GM23248 (cell line): ENCODE measurements at regions not wholly inside any gene's neighbourhood (a gene's known extent, or its start where the extent isn't known, plus 50 kb on each side); places are given as distances from the start of the nearest gene placed in this dataset.

Source experiments
- DNase-seq: peaks from one replicate; pipeline ENCODE4 v3.0.0-alpha.2; 2015
- H2AFZ ChIP-seq: fragments of 200-600 bp; sonication (generic); 2 replicates; pipeline ENCODE4 v1.6.1; 2016; ENCODE audit warnings: antibody characterized with exemption
- H3F3A ChIP-seq: fragments of 200-600 bp; sonication (generic); 2 replicates; pipeline ENCODE4 v1.6.1; 2016; ENCODE audit warnings: mild to moderate bottlenecking, antibody characterized with exemption, mixed run types; ENCODE audit not compliant: insufficient read depth
- H3K27ac ChIP-seq: fragments of 200-600 bp; sonication (generic); 2 replicates; pipeline ENCODE4 v1.5.1; 2016; ENCODE audit warnings: mild to moderate bottlenecking
- H3K27me3 ChIP-seq: fragments of 200-600 bp; sonication (generic); replicated peaks from 2 replicates; pipeline ENCODE4 v1.6.1; 2016; ENCODE audit warnings: mild to moderate bottlenecking; ENCODE audit not compliant: insufficient read depth
- H3K36me3 ChIP-seq: fragments of 200-600 bp; sonication (generic); 2 replicates; pipeline ENCODE4 v1.6.1; 2016; ENCODE audit warnings: low read depth, mild to moderate bottlenecking
- H3K4me1 ChIP-seq: fragments of 200-600 bp; sonication (generic); 2 replicates; pipeline ENCODE4 v1.6.1; 2016; ENCODE audit warnings: mild to moderate bottlenecking; ENCODE audit not compliant: insufficient read depth
- H3K4me2 ChIP-seq: fragments of 200-600 bp; sonication (generic); one replicate; pipeline ENCODE4 v1.6.1; 2016; ENCODE audit warnings: mild to moderate bottlenecking; ENCODE audit not compliant: unreplicated experiment
- H3K4me3 ChIP-seq: fragments of 200-600 bp; sonication (generic); 2 replicates; pipeline ENCODE4 v1.5.1; 2016; ENCODE audit warnings: mild to moderate bottlenecking
- H3K79me2 ChIP-seq: fragments of 200-600 bp; sonication (generic); 2 replicates; pipeline ENCODE4 v1.6.1; 2016; ENCODE audit warnings: mild to moderate bottlenecking; ENCODE audit not compliant: insufficient read depth
- H3K9ac ChIP-seq: fragments of 200-600 bp; sonication (generic); 2 replicates; pipeline ENCODE4 v1.6.1; 2016; ENCODE audit warnings: mild to moderate bottlenecking
- H3K9me2 ChIP-seq: fragments of 200-600 bp; sonication (generic); 2 replicates; pipeline ENCODE4 v1.6.1; 2016; ENCODE audit warnings: mixed run types, mild to moderate bottlenecking, moderate library complexity; ENCODE audit not compliant: insufficient read depth
- H3K9me3 ChIP-seq: fragments of 200-600 bp; sonication (generic); one replicate; pipeline ENCODE4 v1.6.1; 2017; ENCODE audit warnings: low read depth
- H4K20me1 ChIP-seq: fragments of 200-600 bp; sonication (generic); 2 replicates; pipeline ENCODE4 v1.6.0; 2016; ENCODE audit not compliant: insufficient read depth
- EZH2 ChIP-seq: fragments of 200-600 bp; sonication (generic); IDR thresholded peaks from 2 replicates; pipeline ENCODE4 v1.6.1; 2018; ENCODE audit warnings: antibody characterized with exemption, mild to moderate bottlenecking; ENCODE audit not compliant: insufficient read depth, poor library complexity, severe bottlenecking
- EZH2phosphoT487 ChIP-seq: fragments of 200-600 bp; sonication (generic); IDR thresholded peaks from 2 replicates; pipeline ENCODE4 v1.6.1; 2018; ENCODE audit warnings: antibody characterized with exemption, moderate library complexity, mild to moderate bottlenecking, low read depth; ENCODE audit not compliant: insufficient read depth
- WGBS, 2 experiments: methylation state at CpG; one replicate each; pipeline ENCODE4 v1.1.6; 2015 to 2017; ENCODE audit warnings: low lambda C conversion rate in 2 of 2, low coverage in 1 of 2; ENCODE audit errors: missing lambda C conversion rate in 2 of 2; 5-methylcytosine and 5-hydroxymethylcytosine counted together
- in situ Hi-C: fragments of 300-500 bp; cut with MboI; formaldehyde crosslinking; loops from 2 replicates; pipeline ENCODE4 v1.15.0; 2020

DNA sequence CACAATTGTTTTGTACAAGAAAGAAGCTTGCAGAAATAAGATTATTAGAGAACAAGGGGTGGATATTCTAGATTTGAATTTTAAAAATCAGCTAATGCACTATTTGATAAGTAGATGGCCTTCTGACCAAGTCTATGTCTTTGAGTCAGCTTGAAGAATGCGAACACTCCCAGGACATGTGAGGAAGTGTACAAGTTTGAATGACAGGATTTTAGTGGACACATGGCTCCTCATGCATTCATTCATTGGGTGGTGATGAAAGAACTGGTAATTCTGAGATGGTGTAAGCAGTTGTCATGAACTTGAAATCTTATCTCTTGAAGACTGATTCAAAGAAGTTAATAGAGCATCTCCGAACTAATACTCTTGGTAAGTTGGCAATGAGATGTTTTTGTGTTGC lies 548.2 kb upstream of the CNKSR2 start:
- 83 to 86% methylated on average over 2 of the region's 2 CpGs for WGBS, 2 experiments
- in situ Hi-C loops: no loop called here
- Histone ChIP-seq H3F3A (peaks cover 6% of the 10 kb centered on the region; the same call in 1 of the 2 replicates), H3K4me3 (no peak overlapping the region), H3K4me2 (no peak overlapping the region), H3K4me1 (peaks cover 3% of the 10 kb centered on the region; the same call in 1 of the 2 replicates), H3K27me3 (no peaks in the 10 kb centered on the region), H3K9me2 (no peaks in the 10 kb centered on the region), H2AFZ (no peak overlapping the region), H3K9me3 (no peaks in the 10 kb centered on the region), H4K20me1 (no peaks in the 10 kb centered on the region), H3K9ac (no peak overlapping the region), H3K79me2 (no peaks in the 10 kb centered on the region), H3K36me3 (no peaks in the 10 kb centered on the region), H3K27ac (no peak overlapping the region)
- TF ChIP-seq EZH2 (no peak), EZH2phosphoT487 (no peak)
- DNase-seq: no peak

GRCh38 chrX:20803971-20804370 lies 537.3 kb upstream of the RPS6KA3 start:
- TF ChIP-seq EZH2 (no peak), EZH2phosphoT487 (no peak)
- Histone ChIP-seq H3K9me3 (no peaks in the 10 kb centered on the region), H2AFZ (no peak overlapping the region), H3F3A (no peaks in the 10 kb centered on the region), H3K4me2 (no peak overlapping the region), H3K4me1 (no peaks in the 10 kb centered on the region), H3K4me3 (no peak overlapping the region), H3K27ac (no peak overlapping the region), H3K27me3 (no peaks in the 10 kb centered on the region), H3K9ac (no peak overlapping the region), H3K36me3 (no peaks in the 10 kb centered on the region), H3K79me2 (no peaks in the 10 kb centered on the region), H3K9me2 (no peaks in the 10 kb centered on the region), H4K20me1 (no peaks in the 10 kb centered on the region)
- in situ Hi-C loops: no loop called here
- no peak for DNase-seq
- WGBS, 2 experiments: 43 to 73% methylated on average over 1 of the region's 1 CpG

- in situ Hi-C loops: no loop called here
- WGBS, 2 experiments: 33 to 43% methylated on average over 1 of the region's 1 CpG
- H3K36me3 ChIP-seq: no peaks in the 10 kb centered on the region
Measured at GRCh38 chrX:20802036-20802435, 535.3 kb upstream of the RPS6KA3 start.

GRCh38 chrX:20796450-20796849 lies 529.7 kb upstream of the RPS6KA3 start:
- H3K4me1 ChIP-seq: no peaks in the 10 kb centered on the region
- in situ Hi-C loops: no loop called here
- H3F3A ChIP-seq: no peaks in the 10 kb centered on the region
- H2AFZ ChIP-seq: no peak overlapping the region
- H3K27ac ChIP-seq: no peak overlapping the region
- no peaks in the 10 kb centered on the region for H3K36me3 ChIP-seq
- no peaks in the 10 kb centered on the region for H4K20me1 ChIP-seq
- H3K79me2 ChIP-seq: no peaks in the 10 kb centered on the region
- no peak overlapping the region for H3K9ac ChIP-seq
- 89 to 96% methylated on average over 2 of the region's 2 CpGs for WGBS, 2 experiments
- H3K4me3 ChIP-seq: no peak overlapping the region
- no peak for TF ChIP-seq EZH2
- no peak for TF ChIP-seq EZH2phosphoT487
- no peak overlapping the region for H3K4me2 ChIP-seq
- no peaks in the 10 kb centered on the region for H3K27me3 ChIP-seq
- H3K9me2 ChIP-seq: no peaks in the 10 kb centered on the region
- H3K9me3 ChIP-seq: no peaks in the 10 kb centered on the region
- DNase-seq: no peak

More at GRCh38 chrX:20802036-20802435, 535.3 kb upstream of the RPS6KA3 start:
- Histone ChIP-seq H3K79me2 (no peaks in the 10 kb centered on the region), H4K20me1 (no peaks in the 10 kb centered on the region), H3K9ac (no peak overlapping the region), H2AFZ (no peak overlapping the region), H3K4me1 (no peaks in the 10 kb centered on the region), H3K4me2 (no peak overlapping the region), H3K27ac (no peak overlapping the region), H3K4me3 (no peak overlapping the region), H3K27me3 (no peaks in the 10 kb centered on the region), H3K9me3 (no peaks in the 10 kb centered on the region), H3F3A (no peaks in the 10 kb centered on the region), H3K9me2 (no peaks in the 10 kb centered on the region)
- peak; percentile 23 for DNase-seq
- TF ChIP-seq EZH2phosphoT487 (no peak), EZH2 (no peak)

DNA sequence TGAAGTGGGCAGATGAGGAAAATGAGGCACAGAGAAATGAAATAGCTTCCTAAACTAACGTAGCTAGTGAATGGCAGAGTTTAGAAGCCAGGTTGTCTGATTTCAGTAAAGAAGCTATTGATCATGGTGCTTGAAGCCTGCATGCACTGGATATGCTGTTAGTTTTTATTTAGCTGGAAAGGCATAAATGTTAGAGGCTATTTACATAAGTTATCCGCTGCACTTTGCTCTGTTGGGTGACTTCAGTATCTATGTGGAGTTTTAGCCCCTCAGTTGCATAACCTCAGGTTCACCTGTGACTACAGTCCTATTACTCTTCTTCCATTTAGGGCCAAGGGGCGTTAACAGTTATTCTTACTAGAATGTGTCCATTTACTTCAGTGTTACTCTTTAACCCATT lies 522.4 kb upstream of the RPS6KA3 start:
- Histone ChIP-seq H3K9me3 (no peaks in the 10 kb centered on the region), H3K4me3 (no peak overlapping the region), H3K79me2 (no peaks in the 10 kb centered on the region), H3K4me2 (no peak overlapping the region), H3K27me3 (no peaks in the 10 kb centered on the region), H3F3A (no peaks in the 10 kb centered on the region), H2AFZ (no peak overlapping the region), H3K36me3 (no peaks in the 10 kb centered on the region), H4K20me1 (no peaks in the 10 kb centered on the region), H3K9ac (no peak overlapping the region), H3K9me2 (no peaks in the 10 kb centered on the region), H3K4me1 (no peaks in the 10 kb centered on the region), H3K27ac (no peak overlapping the region)
- in situ Hi-C loops: no loop called here
- TF ChIP-seq EZH2 (no peak), EZH2phosphoT487 (no peak)
- DNase-seq: no peak
- 74 to 77% methylated on average over 3 of the region's 3 CpGs for WGBS, 2 experiments
